ENCODE measurements at regions not wholly inside any gene's neighbourhood (a gene's known extent, or its start where the extent isn't known, plus 50 kb on each side); places are given as distances from the start of the nearest gene placed in this dataset.

- TF ChIP-seq REST (IDR thresholded peaks at IDR 0.05; ENCODE audit: insufficient read depth in 1 of 2, low read depth in 2 of 2, low read length in 2 of 2): no peak
- TF ChIP-seq POLR2AphosphoS5 (IDR thresholded peaks at IDR 0.05; ENCODE audit: low read depth, low read length): no peak
- TF ChIP-seq SIN3A (IDR thresholded peaks at IDR 0.05; ENCODE audit: borderline replicate concordance, insufficient read depth, low read length): no peak
Observed at GRCh38 chr13:22736768-22737092, 444.0 kb upstream of the SGCG start.
